NCI-H2196 treated with DMSO at 0.1 percent for 48 hours (cell line): ENCODE measurements at regions not wholly inside any gene's neighbourhood (a gene's known extent, or its start where the extent isn't known, plus 50 kb on each side); places are given as distances from the start of the nearest gene placed in this dataset.

Experiments used
- DNase-seq: peaks from one replicate; lab custom pipeline; 2025; ENCODE audit not compliant: unreplicated experiment; lab: John Stamatoyannopoulos, UW

- no peak for DNase-seq
Observed at GRCh38 chr18:73861771-73862170, 285.9 kb downstream of the FBXO15 start.

- DNase-seq: no peak
Observed at GRCh38 chr18:73859837-73860397, 287.7 kb downstream of the FBXO15 start.

DNA sequence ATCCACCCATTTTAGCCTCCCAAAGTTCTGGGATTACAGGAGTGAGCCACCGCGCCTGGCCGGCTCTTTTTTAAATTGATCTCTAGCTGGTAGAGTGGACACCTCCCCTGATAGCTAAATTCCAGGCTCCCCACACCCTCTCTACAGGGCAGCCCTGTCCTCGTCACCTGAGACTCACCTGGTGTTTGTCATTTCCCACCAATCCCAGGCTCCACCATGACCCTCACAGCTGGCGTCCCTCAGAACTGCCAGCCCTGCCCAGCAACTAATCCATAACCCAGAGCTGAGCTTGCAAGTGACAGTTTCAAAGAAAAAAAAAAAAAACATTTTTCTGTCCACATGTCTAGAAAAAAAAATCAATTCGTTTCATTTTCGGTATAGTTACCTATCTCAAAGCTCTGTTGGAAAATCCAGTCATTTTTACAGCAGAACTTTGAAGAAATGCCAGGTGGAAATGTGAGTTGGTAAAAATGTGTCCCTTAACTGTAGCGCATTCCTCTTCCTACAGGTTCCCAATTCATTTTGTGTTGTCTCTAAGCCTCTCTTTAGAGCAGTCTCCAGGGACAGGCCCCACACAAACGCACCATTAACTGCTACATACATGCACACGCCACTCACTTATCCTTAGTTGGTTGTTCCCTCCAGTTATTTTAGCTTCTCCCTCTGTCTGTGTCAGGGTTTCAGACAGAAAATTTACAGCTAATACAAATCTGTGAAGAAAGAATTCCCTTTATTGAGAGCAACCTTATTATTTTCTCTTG is 294.7 kb downstream of the FBXO15 start:
- no peak for DNase-seq

GRCh38 chr18:73850782-73851181 is 296.9 kb downstream of the FBXO15 start:
- DNase-seq: no peak

GRCh38 chr18:73848656-73849055 is 299.0 kb downstream of the FBXO15 start:
- DNase-seq: no peak

DNA sequence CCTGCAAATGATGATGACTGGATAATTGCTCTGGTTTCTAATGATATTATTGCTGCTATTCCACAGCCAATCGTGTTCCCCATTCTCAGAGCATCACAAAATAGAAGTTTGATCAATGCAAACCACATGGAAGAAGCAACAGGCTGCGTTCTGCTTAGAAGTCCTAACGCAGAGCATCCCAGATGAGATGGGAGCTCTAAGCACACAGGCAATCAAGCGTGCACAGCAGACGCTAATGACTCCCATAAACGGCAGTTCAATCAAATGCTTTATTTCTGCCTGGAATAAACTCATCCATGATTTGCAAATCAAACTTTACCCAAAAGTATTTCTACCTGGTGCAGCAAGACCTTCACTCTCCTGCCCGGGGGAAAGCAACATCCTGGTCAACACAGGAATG is 304.2 kb downstream of the FBXO15 start:
- no peak for DNase-seq

- DNase-seq: peak; percentile 1
Observed at GRCh38 chr18:73842795-73843394, 304.7 kb downstream of the FBXO15 start.

DNA sequence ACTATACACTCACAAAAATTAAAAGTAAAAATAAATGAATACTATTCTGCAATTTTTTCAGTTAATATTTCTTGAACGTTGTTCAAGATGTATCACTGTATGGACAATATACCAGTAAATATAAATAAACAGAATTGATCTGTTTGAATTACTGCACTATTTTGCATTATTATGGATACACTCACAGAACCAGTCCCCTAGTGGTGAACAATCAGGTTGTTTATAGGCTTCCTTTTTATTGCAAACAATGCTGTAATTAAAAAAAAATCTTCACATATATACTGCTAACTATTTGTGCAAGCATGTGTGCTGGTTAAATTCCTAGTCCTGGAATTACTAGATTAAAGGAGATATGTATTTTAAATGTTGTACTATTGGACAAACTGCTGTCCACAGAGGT is 306.0 kb downstream of the FBXO15 start:
- DNase-seq: no peak

DNA sequence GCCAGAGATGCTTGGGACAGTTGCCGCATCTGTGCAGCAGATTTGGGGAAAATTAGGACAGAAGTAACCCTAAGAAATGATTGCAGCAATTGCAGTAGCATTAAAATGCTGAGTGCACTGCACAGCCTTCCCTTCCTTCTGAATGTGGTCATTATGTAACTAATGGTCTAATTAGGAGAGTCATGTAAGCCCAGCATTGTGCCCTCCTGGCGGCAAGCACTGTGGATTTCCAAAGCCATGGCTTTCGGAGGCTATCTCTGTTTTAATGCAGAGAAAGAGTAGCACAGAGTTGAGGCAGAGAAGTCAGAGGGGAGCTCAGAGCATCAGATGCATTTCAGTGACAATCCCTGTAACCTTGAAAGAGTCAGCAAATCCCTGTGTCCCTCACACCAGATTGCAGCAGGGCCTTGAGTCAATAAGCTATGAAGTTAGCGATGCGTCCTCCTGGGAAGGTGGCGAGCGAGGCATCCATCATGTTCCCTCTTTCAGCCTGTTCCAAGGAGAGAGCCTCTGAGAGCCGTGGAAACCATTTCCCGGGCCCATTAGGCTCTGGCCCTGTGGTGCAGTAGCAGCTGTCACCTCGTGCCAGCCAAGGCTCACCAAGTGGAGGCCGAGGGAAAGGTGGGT is 307.2 kb downstream of the FBXO15 start:
- no peak for DNase-seq

GRCh38 chr18:73839441-73839840 is 308.2 kb downstream of the FBXO15 start:
- DNase-seq: no peak

- no peak for DNase-seq
Observed at GRCh38 chr18:73838107-73838506, 309.5 kb downstream of the FBXO15 start.

DNA sequence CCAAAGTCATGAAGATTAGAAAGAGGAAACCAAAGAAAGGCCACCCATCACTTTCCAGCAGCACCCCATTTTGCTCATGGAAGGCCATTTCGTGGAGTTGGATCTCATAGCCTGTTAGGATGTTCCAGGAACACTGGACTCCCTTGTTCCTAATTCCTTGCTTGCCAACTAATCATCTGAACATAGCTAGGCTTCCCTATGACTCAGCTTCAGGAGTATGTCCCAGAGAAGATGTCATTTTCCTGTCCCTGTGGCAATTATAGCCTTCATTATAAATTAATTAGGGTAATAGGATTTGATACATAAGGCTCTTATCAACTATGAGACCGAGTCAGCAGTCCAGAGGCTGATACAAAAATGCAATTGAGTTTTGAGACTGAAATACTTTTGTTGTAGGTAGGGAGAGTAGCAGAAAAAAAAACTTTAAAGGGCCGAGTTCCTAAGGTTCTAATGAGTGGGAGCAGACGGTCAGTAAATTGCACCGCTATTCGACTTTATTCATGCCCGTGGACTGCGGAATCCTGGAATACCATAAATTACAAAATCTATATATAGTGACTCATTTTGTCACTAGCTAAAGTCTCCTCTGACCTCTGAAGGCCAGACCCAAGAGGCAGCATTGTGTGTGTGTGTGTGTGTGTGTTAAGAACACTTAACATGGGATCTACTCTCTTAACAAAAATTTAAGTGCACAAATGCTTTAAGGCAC is 311.8 kb downstream of the FBXO15 start:
- DNase-seq: no peak

GRCh38 chr18:73835039-73835438 is 312.6 kb downstream of the FBXO15 start:
- DNase-seq: no peak

DNA sequence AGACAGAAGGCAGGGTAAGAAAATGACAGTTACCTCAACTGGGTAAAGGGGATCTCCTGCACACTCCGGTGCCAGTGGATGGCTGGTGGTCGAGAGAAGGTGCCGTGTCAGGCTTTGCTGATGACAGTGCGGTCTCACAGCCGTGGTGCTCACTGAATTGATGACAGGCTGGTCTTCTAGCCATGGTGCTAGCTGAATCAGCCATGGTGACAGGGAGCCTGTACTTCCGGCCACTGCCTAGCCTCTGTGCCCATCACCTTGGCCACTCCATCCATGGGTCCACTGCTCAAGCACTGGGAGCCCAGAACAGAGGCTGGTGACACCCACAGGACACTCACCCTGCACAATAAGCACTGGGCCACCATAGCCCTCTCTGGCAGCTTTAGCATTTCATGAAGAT is 315.9 kb downstream of the FBXO15 start:
- no peak for DNase-seq

- no peak for DNase-seq
Observed at GRCh38 chr18:73829146-73829545, 318.5 kb downstream of the FBXO15 start.

- DNase-seq: no peak
Observed at GRCh38 chr18:73827801-73828200, 319.8 kb downstream of the FBXO15 start.

- DNase-seq: no peak
Observed at GRCh38 chr18:73826098-73826497, 321.5 kb downstream of the FBXO15 start.

DNA sequence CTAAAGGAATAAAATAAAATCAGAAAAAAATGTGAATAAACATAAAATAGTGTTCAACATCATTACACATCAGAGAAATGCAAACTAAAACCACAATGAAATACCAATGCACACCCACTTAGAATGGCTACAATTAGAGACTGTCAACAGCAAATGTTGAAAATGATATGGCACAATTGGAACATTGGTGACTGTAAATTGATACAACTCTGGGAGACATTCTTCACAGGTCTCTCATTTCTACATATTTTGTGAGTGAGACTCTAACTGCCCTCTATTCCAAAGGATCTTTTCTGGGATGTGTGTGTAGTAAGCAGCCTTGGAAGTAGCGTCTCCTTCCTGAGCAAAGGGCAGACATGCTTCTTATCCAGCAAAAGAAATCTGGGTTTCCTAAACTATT is 323.0 kb downstream of the FBXO15 start:
- no peak for DNase-seq

GRCh38 chr18:73812423-73812822 is 335.2 kb downstream of the FBXO15 start:
- DNase-seq: no peak

- DNase-seq: no peak
Observed at GRCh38 chr18:73807551-73808192, 340.0 kb downstream of the FBXO15 start.

DNA sequence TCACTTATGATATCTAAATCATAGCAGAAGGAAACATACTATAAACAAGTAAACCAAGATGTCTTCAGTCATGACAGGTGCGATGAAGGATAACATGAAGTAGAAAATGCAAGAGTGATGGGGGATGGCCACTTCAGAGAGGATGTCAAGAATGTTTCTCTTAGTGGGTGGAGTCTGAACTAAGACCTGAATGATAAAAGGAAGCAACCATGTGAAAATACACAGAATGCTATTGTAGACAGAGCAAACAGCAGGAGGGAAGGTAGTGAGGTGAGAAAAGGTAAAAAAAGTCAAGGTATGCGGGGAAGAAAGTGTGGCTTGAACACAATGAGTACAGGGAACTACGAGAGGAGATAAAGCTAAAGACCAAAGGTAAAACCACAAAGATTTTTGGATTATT is 341.6 kb downstream of the FBXO15 start:
- DNase-seq: no peak
